B cell (primary cell): ENCODE measurements at regions not wholly inside any gene's neighbourhood (a gene's known extent, or its start where the extent isn't known, plus 50 kb on each side); places are given as distances from the start of the nearest gene placed in this dataset.

Experiments
- CTCF ChIP-seq: fragments of 200-600 bp; IDR thresholded peaks from one replicate; pipeline ENCODE4 v1.8.0; 2022; ENCODE audit warnings: antibody characterized with exemption, mild to moderate bottlenecking
- EZH2 ChIP-seq: IDR thresholded peaks from 2 replicates; pipeline ENCODE4 v1.6.1; 2012; ENCODE audit warnings: borderline replicate concordance, low read depth, mild to moderate bottlenecking, moderate library complexity, low read length; ENCODE audit not compliant: insufficient read depth, poor library complexity, severe bottlenecking

GRCh38 chr2:85950743-85951142, 62.0 kb upstream of the ST3GAL5 start:
- TF ChIP-seq CTCF (no peak), EZH2 (no peak)
